Keratinocyte (primary cell): ENCODE measurements at regions not wholly inside any gene's neighbourhood (a gene's known extent, or its start where the extent isn't known, plus 50 kb on each side); places are given as distances from the start of the nearest gene placed in this dataset.

Source experiments
- DNase-seq: peaks from one replicate; pipeline ENCODE4 v3.0.0-alpha.2; 2011; ENCODE audit warnings: low read depth, missing footprints, low spot score
- FAIRE-seq: peaks from 2 replicates; lab custom pipeline; 2011; peaks lifted over from hg19 to GRCh38; lab: Jason Lieb, UNC
- H2AFZ ChIP-seq: 2 replicates; pipeline ENCODE4 v1.6.0; 2012; ENCODE audit warnings: low read length, control low read depth, inconsistent platforms; ENCODE audit not compliant: control insufficient read depth
- H3K27ac ChIP-seq: 2 replicates; pipeline ENCODE4 v1.5.1; 2011; ENCODE audit warnings: low read length; ENCODE audit not compliant: control insufficient read depth, insufficient read depth
- H3K27me3 ChIP-seq: 3 replicates; pipeline ENCODE4 v1.6.0; 2011; ENCODE audit warnings: low read length; ENCODE audit not compliant: control insufficient read depth, insufficient read depth; ENCODE audit errors: extremely low read depth
- H3K36me3 ChIP-seq, 2 experiments: 2 replicates in 1 of 2; 3 replicates in 1 of 2; pipeline ENCODE4 v1.5.1; 2011; ENCODE audit warnings: low read length in 2 of 2, mild to moderate bottlenecking in 1 of 2; ENCODE audit not compliant: control insufficient read depth in 2 of 2, insufficient read depth in 2 of 2; ENCODE audit errors: extremely low read depth in 1 of 2
- H3K4me1 ChIP-seq: 3 replicates; pipeline ENCODE4 v1.5.1; 2011; ENCODE audit warnings: low read length; ENCODE audit not compliant: control insufficient read depth, insufficient read depth; ENCODE audit errors: extremely low read depth
- H3K4me2 ChIP-seq: 3 replicates; pipeline ENCODE4 v1.6.0; 2011; ENCODE audit warnings: low read depth, low read length; ENCODE audit not compliant: control insufficient read depth, insufficient read depth; ENCODE audit errors: extremely low read depth
- H3K4me3 ChIP-seq, 3 experiments: fragments of 200-600 bp in 1 of 3; sonication (generic) in 1 of 3; 2 replicates in 2 of 3; 3 replicates in 1 of 3; pipeline ENCODE4 v1.5.1; 2011 to 2016; ENCODE audit warnings: low read length in 3 of 3, mild to moderate bottlenecking in 3 of 3, control low read depth in 2 of 3, inconsistent platforms in 1 of 3, low read depth in 1 of 3, mixed read lengths in 1 of 3, mixed run types in 1 of 3, moderate library complexity in 1 of 3; ENCODE audit not compliant: control insufficient read depth in 2 of 3, insufficient read depth in 2 of 3; ENCODE audit errors: extremely low read depth in 1 of 3
- H3K79me2 ChIP-seq: 2 replicates; pipeline ENCODE4 v1.6.0; 2012; ENCODE audit warnings: low read length; ENCODE audit not compliant: control insufficient read depth, insufficient read depth
- H3K9ac ChIP-seq: 3 replicates; pipeline ENCODE4 v1.6.0; 2011; ENCODE audit warnings: low read length; ENCODE audit not compliant: control insufficient read depth, insufficient read depth; ENCODE audit errors: extremely low read depth
- H3K9me1 ChIP-seq: 3 replicates; pipeline ENCODE4 v1.6.0; 2011; ENCODE audit warnings: low read length; ENCODE audit not compliant: control insufficient read depth, insufficient read depth; ENCODE audit errors: extremely low read depth
- H3K9me3 ChIP-seq: 2 replicates; pipeline ENCODE4 v1.5.1; 2012; ENCODE audit warnings: low read depth, low read length; ENCODE audit not compliant: control insufficient read depth
- H4K20me1 ChIP-seq: 3 replicates; pipeline ENCODE4 v1.6.0; 2011; ENCODE audit warnings: low read length; ENCODE audit not compliant: control insufficient read depth, insufficient read depth; ENCODE audit errors: extremely low read depth
- EZH2 ChIP-seq: IDR thresholded peaks from one replicate; pipeline ENCODE4 v1.6.1; 2012; ENCODE audit warnings: inconsistent platforms, mild to moderate bottlenecking, low read length, moderate library complexity
- dilution Hi-C: fragments of 300-500 bp; cut with MboI; formaldehyde crosslinking; loops from one replicate; pipeline ENCODE4 v1.7.0; 2020; ENCODE audit warnings: low sequenced_read_pairs; ENCODE audit not compliant: extremely low pct_ligation_motif_present
- TF ChIP-seq, protein P1 (sequence below), 3 experiments: IDR thresholded peaks in 1 of 3; conservative IDR thresholded peaks in 1 of 3; optimal IDR thresholded peaks in 1 of 3; 2 replicates in 2 of 3; 3 replicates in 1 of 3; pipeline versions ENCODE3 to v1.5.1; 2011; ENCODE audit warnings: low read length in 3 of 3, mild to moderate bottlenecking in 3 of 3, moderate library complexity in 2 of 3, control low read depth in 1 of 3, inconsistent platforms in 1 of 3; ENCODE audit not compliant: insufficient read depth in 2 of 3; ENCODE audit errors: extremely low read depth in 1 of 3

GRCh38 chr20:40579701-40580100, 109.3 kb downstream of the MAFB start:
- TF ChIP-seq, protein P1, sequence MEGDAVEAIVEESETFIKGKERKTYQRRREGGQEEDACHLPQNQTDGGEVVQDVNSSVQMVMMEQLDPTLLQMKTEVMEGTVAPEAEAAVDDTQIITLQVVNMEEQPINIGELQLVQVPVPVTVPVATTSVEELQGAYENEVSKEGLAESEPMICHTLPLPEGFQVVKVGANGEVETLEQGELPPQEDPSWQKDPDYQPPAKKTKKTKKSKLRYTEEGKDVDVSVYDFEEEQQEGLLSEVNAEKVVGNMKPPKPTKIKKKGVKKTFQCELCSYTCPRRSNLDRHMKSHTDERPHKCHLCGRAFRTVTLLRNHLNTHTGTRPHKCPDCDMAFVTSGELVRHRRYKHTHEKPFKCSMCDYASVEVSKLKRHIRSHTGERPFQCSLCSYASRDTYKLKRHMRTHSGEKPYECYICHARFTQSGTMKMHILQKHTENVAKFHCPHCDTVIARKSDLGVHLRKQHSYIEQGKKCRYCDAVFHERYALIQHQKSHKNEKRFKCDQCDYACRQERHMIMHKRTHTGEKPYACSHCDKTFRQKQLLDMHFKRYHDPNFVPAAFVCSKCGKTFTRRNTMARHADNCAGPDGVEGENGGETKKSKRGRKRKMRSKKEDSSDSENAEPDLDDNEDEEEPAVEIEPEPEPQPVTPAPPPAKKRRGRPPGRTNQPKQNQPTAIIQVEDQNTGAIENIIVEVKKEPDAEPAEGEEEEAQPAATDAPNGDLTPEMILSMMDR (optimal IDR thresholded peaks at IDR 0.05 in 1 of 3, IDR thresholded peaks at IDR 0.05 in 1 of 3, conservative IDR thresholded peaks at IDR 0.05 in 1 of 3; ENCODE audit: extremely low read depth in 1 of 3, insufficient read depth in 2 of 3, low read length in 3 of 3): no peak
- TF ChIP-seq EZH2: no peak
- FAIRE-seq (no peak), DNase-seq (no peak)
- no peaks in the 10 kb centered on the region for H3K9me3 ChIP-seq
- no peak overlapping the region for H2AFZ ChIP-seq
- H3K79me2 ChIP-seq: no peaks in the 10 kb centered on the region
- H4K20me1 ChIP-seq: no peaks in the 10 kb centered on the region
- no peak overlapping the region for H3K27ac ChIP-seq
- no peaks in the 10 kb centered on the region for H3K4me1 ChIP-seq
- H3K9me1 ChIP-seq: no peaks in the 10 kb centered on the region
- no peaks in the 10 kb centered on the region for H3K36me3 ChIP-seq
- no peaks in the 10 kb centered on the region for H3K27me3 ChIP-seq
- dilution Hi-C loops: no loop called here
- no peak overlapping the region for H3K9ac ChIP-seq
- no peak overlapping the region for H3K4me2 ChIP-seq
- H3K4me3 ChIP-seq: no peak overlapping the region

DNA sequence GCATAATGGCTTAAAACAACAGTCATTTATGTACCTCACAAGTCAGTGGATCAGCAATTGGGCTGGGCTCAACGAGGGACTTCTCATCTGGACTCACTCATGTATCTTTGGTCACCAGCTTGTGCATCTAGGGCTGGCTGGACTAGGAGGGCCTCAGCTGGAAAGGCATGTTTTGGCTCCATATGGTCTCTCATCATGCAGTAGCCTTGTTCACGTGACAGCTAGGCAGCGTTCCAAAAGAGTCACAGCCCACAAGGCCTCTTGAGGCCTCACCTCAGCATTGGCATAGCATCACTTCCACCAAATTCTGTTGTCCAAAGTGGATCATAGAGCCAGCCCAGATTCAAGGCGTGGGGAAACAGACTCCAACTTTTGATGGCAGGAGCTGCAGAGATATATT, 110.1 kb downstream of the MAFB start:
- no peak overlapping the region for H3K4me2 ChIP-seq
- H3K36me3 ChIP-seq: no peaks in the 10 kb centered on the region
- dilution Hi-C loops: no loop called here
- H3K9ac ChIP-seq: no peak overlapping the region
- no peaks in the 10 kb centered on the region for H3K9me1 ChIP-seq
- H3K4me3 ChIP-seq: no peak overlapping the region
- H3K79me2 ChIP-seq: no peaks in the 10 kb centered on the region
- TF ChIP-seq, protein P1 (optimal IDR thresholded peaks at IDR 0.05 in 1 of 3, IDR thresholded peaks at IDR 0.05 in 1 of 3, conservative IDR thresholded peaks at IDR 0.05 in 1 of 3; ENCODE audit: extremely low read depth in 1 of 3, insufficient read depth in 2 of 3, low read length in 3 of 3): no peak
- no peak for TF ChIP-seq EZH2
- H3K27me3 ChIP-seq: no peaks in the 10 kb centered on the region
- FAIRE-seq: no peak
- H2AFZ ChIP-seq: no peak overlapping the region
- H3K9me3 ChIP-seq: no peaks in the 10 kb centered on the region
- H4K20me1 ChIP-seq: no peaks in the 10 kb centered on the region
- no peak for DNase-seq
- H3K27ac ChIP-seq: no peak overlapping the region
- no peaks in the 10 kb centered on the region for H3K4me1 ChIP-seq
